ENCODE measurements at regions not wholly inside any gene's neighbourhood (a gene's known extent, or its start where the extent isn't known, plus 50 kb on each side); places are given as distances from the start of the nearest gene placed in this dataset.

GRCh38 chr20:12198281-12198680 is 280.6 kb downstream of the BTBD3 start:
- TF ChIP-seq NFRKB (IDR thresholded peaks at IDR 0.05) (no peak), ARNT (IDR thresholded peaks at IDR 0.05) (no peak), HDGF (IDR thresholded peaks at IDR 0.05; ENCODE audit: borderline replicate concordance) (no peak), BHLHE40 (IDR thresholded peaks at IDR 0.05; ENCODE audit: borderline replicate concordance) (no peak), FOXM1 (IDR thresholded peaks at IDR 0.05; ENCODE audit: borderline replicate concordance) (no peak), SUZ12 (IDR thresholded peaks at IDR 0.05) (no peak), TARDBP (IDR thresholded peaks at IDR 0.05) (no peak)

All from HEK293T (cell line).